ENCODE measurements at regions not wholly inside any gene's neighbourhood (a gene's known extent, or its start where the extent isn't known, plus 50 kb on each side); places are given as distances from the start of the nearest gene placed in this dataset.

GRCh38 chr6:147095316-147095715 is 108.9 kb upstream of the STXBP5 start:
- TF ChIP-seq CTCF (IDR thresholded peaks at IDR 0.05) (no peak), EP300 (IDR thresholded peaks at IDR 0.05) (no peak), POLR2A (IDR thresholded peaks at IDR 0.05) (no peak)
- 94 to 95% (median 94%) methylated on average over 3 of the region's 3 CpGs for WGBS, 3 donors

GRCh38 chr6:147099974-147100373 is 104.2 kb upstream of the STXBP5 start:
- DNase-seq, result no peak
- 26 to 49% (median 39%) methylated on average over 3 of the region's 3 CpGs for WGBS, 3 donors
- no peak overlapping the region for H3K27ac ChIP-seq
- TF ChIP-seq EP300 (IDR thresholded peaks at IDR 0.05), result no peak
- TF ChIP-seq POLR2A (IDR thresholded peaks at IDR 0.05), result no peak
- no peak for TF ChIP-seq CTCF (IDR thresholded peaks at IDR 0.05)
- no peaks in the 10 kb centered on the region for H3K36me3 ChIP-seq
- no peak overlapping the region for H3K4me3 ChIP-seq
- intact Hi-C loops (cut with DNase I), result no loop called here
- H3K27me3 ChIP-seq, result no peaks in the 10 kb centered on the region
- no peaks in the 10 kb centered on the region for H3K4me1 ChIP-seq (ENCODE audit: insufficient read depth)
- H3K9me3 ChIP-seq, result no peaks in the 10 kb centered on the region

More at GRCh38 chr6:147095316-147095715, 108.9 kb upstream of the STXBP5 start:
- Histone ChIP-seq H3K4me3 (no peak overlapping the region), H3K27ac (no peak overlapping the region), H3K36me3 (no peaks in the 10 kb centered on the region), H3K4me1 (ENCODE audit: insufficient read depth) (no peaks in the 10 kb centered on the region), H3K27me3 (no peaks in the 10 kb centered on the region), H3K9me3 (no peaks in the 10 kb centered on the region)
- intact Hi-C loops (cut with DNase I), result no loop called here
- DNase-seq, result no peak

GRCh38 chr6:147103007-147103406 is 101.2 kb upstream of the STXBP5 start:
- no peak for DNase-seq
- Histone ChIP-seq H3K36me3 (no peaks in the 10 kb centered on the region), H3K9me3 (no peaks in the 10 kb centered on the region), H3K4me3 (no peak overlapping the region), H3K27ac (no peak overlapping the region), H3K4me1 (ENCODE audit: insufficient read depth) (no peaks in the 10 kb centered on the region), H3K27me3 (no peaks in the 10 kb centered on the region)
- TF ChIP-seq EP300 (IDR thresholded peaks at IDR 0.05), result no peak
- no peak for TF ChIP-seq POLR2A (IDR thresholded peaks at IDR 0.05)
- no peak for TF ChIP-seq CTCF (IDR thresholded peaks at IDR 0.05)
- intact Hi-C loops (cut with DNase I), result no loop called here
- WGBS, 3 donors, result 93 to 98% (median 94%) methylated on average over 2 of the region's 2 CpGs

GRCh38 chr6:147103694-147104093 is 100.5 kb upstream of the STXBP5 start:
- intact Hi-C loops (cut with DNase I), result no loop called here
- no peaks in the 10 kb centered on the region for H3K27me3 ChIP-seq
- no peak for TF ChIP-seq EP300 (IDR thresholded peaks at IDR 0.05)
- no peak for TF ChIP-seq CTCF (IDR thresholded peaks at IDR 0.05)
- TF ChIP-seq POLR2A (IDR thresholded peaks at IDR 0.05), result no peak
- H3K4me3 ChIP-seq, result no peak overlapping the region
- DNase-seq, result no peak
- no peaks in the 10 kb centered on the region for H3K36me3 ChIP-seq
- no peaks in the 10 kb centered on the region for H3K9me3 ChIP-seq
- no peak overlapping the region for H3K27ac ChIP-seq
- H3K4me1 ChIP-seq (ENCODE audit: insufficient read depth), result no peaks in the 10 kb centered on the region

- no peaks in the 10 kb centered on the region for H3K4me1 ChIP-seq (ENCODE audit: insufficient read depth)
- H3K27me3 ChIP-seq, result no peaks in the 10 kb centered on the region
- TF ChIP-seq CTCF (IDR thresholded peaks at IDR 0.05), result no peak
- no peak for TF ChIP-seq POLR2A (IDR thresholded peaks at IDR 0.05)
- no peak for TF ChIP-seq EP300 (IDR thresholded peaks at IDR 0.05)
- no peak overlapping the region for H3K27ac ChIP-seq
- WGBS, 3 donors, result 89 to 92% (median 91%) methylated on average over 5 of the region's 5 CpGs
- H3K36me3 ChIP-seq, result no peaks in the 10 kb centered on the region
- intact Hi-C loops (cut with DNase I), result no loop called here
- no peaks in the 10 kb centered on the region for H3K9me3 ChIP-seq
- no peak for DNase-seq
- H3K4me3 ChIP-seq, result no peak overlapping the region
These were observed 98.4 kb upstream of the STXBP5 start for GRCh38 chr6:147105786-147106185.

All from ovary (tissue), 7 donors.